ENCODE measurements at regions not wholly inside any gene's neighbourhood (a gene's known extent, or its start where the extent isn't known, plus 50 kb on each side); places are given as distances from the start of the nearest gene placed in this dataset.
"Not testable (repeated sequence)": the region's sequence is repeated elsewhere in the genome, so short reads cannot be mapped to it uniquely, and the experiment has no call there.

DNA sequence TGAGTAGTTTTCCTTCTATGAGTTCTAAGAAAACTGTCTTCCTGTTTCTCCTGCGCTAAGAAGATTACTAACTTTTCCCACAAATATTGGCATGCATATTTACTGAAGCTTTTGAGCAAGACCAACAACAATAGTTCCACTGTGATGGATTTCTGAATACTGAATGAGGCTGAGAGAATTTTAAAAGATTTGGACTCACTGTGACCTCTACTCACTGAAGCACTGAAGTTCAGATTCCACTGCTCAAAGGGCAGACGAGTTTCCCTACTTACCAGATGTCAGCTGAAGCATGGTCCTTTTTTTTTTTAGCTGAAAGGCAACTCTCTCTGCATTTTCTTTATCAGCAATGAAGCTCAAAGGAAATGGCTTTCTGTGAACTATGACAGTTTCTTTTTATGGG lies 718.5 kb downstream of the RFPL4B start:
- no peak for DNase-seq

DNA sequence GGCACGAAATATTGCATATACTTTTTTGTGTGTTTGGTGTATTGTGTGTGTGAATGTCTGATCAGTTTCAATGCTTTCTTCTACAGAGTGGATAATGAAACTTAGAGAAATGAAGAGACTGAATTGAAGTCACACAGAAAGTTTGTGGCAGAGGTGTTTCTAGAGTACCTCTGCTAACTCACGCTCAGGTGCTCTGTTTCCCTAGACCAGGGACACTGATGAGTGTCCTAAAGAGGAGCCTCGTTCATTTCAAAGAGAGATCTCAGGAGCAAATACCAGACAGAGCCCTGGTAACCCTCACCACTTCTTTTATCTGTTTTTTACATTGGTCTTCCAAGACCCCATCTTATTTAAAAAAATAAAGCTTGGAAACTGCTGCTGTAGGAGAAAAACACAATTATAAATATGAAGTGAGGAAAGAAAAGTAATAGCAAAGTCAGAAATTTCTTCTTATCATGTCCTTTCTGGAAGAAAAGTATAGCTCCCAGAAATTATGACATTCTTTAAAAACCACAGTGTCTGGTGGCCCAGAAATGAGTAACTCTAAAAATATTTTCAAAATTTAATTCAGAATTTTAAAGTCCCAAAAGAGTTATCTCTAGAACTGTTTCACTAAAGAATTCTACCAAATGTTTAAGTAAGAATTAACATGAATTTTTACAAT lies 720.6 kb downstream of the RFPL4B start:
- no peak for DNase-seq

DNA sequence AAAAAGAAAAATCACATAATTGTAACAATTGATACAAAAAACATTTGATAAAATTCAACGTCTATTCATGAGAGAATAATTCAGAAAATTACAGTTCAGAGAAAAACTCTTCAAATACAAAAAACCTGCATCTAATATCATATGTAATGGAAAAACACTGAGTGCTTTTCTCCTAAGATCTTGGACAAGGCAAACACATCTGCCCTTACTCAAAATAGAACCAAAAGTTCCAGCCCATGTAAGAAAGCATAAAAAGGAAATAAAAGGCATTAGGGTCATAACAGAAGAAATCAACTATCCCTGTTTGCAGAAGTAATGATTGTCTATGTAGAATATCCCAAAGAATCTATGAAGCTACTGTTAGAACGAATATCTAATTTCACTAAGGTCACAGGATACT lies 721.4 kb downstream of the RFPL4B start:
- DNase-seq: no peak

DNA sequence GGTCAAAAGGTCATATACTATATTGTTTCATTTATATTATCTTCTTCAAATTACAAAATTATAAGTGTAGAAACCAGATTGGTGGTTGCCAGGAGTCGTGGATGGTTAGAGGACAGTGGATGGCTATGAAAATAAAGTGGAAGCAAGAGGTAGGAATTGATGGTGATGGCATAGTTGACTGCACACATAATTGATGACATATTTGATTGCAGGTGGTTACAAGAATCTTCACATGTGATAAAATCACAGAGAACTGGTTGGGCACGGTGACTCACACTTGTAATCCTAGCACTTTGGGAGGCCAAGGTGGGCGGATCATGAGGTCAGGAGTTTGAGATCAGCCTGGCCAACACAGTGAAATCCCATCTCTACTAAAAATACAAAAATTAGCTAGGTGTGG lies 723.6 kb downstream of the RFPL4B start:
- DNase-seq: not testable (repeated sequence)

DNA sequence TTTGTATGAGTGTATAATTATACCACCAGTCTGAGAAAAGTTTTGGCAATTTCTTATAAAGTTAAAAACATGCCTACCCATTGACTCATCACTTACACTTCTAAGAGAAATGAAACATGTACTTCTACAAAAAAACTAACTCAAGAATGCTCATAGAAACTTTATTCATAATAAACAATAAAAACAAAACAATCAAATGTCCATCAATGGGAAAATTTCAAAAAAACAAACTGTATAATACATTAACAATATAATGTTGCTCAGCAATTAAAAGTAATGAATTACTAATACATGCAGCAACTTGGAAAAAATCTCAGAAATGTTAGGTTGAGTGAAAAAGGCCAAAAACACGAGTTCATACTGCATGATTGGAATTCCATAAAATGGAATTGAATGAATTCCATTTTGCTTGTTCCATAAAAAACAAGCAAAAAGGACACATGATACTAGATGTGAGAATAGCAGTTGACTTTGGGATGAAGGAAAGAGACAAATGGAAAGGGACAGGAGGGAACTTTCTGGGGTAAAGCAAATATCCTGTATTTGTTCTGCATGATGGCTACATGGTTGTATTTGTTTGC lies 726.6 kb downstream of the RFPL4B start:
- no peak for DNase-seq

DNA sequence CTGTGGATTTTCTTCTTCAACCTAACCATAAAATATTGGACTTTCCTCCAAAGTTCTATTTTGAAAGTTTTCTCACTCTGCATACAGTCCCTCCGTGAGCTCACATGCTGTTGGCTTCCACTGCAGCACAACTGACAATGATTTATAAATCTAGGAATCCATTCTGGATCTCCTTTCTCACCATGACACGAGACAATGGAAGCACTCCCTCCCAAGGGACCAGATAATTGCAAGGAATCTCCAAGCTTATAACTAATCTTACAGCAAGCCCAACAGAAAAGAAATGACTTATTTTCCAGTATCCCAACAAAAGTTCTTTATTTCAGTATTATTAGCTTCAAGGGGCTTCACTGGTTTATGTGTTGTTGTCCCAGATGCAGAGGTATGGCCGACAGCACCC lies 729.0 kb downstream of the RFPL4B start:
- DNase-seq: no peak

DNA sequence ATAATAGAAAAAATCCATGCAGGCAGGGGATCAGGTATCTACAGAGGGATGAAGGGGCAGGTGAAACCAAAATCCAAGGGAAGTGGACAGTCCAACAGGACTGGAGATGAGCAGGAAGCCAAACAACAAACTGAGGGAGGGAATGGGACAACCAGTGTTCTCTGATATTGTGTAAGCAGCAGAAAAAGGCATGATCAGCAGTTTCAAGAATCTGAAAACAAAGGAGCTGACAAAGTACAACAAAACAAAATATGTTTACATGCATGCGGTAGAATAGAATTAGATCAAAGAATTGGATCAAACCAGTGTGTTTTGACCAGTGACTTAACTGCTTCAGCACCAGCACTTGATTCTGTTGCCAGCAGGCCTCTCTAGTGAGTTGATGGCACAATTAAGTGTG lies 729.7 kb downstream of the RFPL4B start:
- DNase-seq: no peak

DNA sequence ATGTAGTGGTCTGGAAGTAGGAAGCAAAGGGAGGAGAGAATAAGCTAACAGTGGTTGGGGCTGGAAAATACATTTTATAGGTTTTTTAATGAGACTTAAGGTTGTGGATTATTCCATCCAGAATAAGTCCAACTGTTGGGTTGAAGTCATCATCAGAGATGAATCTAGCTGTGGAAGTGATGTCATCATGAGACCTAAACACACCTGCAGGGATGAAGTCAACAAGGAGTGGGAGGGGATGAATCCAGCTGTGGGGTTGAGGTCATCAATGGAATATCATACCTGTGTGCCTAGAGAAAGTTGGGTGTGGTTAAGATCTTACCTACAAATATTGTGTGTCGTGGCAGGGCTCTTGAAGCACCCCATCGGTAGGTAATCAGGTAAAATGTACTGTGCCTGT lies 730.7 kb downstream of the RFPL4B start:
- DNase-seq: no peak

DNA sequence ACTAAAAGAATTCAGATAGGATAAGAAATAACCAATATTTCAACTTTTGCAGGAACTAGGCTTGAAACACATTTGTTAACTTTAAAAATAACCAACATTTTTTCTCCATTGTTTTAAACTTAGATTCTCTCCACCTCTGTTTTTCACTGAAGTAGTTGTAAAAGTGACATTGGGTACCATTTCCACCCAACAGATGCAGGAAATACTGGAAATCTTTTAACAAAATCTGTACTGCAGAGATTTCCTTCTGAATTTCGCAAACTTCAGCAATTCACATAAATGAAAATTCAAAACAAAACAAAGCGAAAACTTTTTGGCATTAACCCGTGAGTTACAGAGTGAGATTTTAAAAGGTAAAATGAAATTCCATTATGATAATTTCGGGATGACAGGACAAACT lies 731.7 kb downstream of the RFPL4B start:
- no peak for DNase-seq

DNA sequence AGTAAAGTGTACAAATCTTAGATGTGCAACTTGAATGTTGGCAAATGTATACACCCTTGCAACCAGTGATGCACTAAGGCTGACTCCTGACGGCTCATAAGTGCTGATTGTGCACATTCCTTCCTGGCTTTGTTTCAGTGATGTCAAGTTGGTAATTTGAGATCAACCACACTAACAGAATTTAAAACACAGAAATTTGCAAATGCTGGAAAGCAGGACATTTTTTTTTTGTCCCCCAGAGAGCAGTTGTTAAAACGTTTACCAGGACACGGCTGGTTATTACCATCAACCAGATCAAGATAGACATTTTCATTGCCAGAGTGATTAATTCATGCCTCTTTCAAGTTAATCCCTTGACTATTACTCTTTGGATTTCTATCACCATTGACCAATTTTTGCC lies 735.6 kb downstream of the RFPL4B start:
- no peak for DNase-seq

DNA sequence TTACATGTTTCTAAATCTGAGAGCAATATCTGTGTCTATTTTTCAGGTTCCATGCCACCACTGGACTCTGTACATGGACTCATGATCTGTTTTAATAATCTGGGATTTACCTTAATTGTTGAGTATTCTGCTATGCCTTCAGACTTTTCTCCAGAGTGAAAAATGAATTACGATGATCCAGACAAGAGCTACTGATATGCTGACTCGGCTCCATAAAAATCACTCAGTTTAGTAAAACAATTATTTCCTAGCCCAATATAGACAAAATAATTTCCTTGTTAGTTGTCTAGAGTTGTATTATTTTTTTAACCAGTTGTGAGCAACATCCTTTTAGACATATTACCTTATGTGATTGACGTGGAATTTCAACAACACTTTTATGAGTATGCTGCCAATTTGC lies 736.8 kb downstream of the RFPL4B start:
- no peak for DNase-seq

DNA sequence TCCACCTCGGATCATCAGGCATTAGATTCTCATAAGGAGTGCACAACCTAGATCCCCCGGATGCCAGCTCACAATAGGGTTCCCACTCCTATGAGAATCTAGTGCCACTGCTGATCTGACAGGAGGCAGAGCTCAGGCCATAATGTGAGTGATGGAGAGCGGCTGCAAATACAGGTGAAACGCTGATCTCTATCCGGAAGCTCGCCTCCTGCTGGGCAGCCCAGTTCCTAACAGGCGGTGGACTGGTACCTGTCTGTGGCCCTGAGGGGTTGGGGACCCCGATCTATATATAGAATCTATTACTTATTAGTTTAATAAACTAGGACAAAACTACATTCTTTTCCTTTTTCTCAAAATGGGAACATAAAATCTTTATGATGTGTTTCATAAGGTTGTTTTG lies 741.9 kb downstream of the RFPL4B start:
- DNase-seq: no peak

DNA sequence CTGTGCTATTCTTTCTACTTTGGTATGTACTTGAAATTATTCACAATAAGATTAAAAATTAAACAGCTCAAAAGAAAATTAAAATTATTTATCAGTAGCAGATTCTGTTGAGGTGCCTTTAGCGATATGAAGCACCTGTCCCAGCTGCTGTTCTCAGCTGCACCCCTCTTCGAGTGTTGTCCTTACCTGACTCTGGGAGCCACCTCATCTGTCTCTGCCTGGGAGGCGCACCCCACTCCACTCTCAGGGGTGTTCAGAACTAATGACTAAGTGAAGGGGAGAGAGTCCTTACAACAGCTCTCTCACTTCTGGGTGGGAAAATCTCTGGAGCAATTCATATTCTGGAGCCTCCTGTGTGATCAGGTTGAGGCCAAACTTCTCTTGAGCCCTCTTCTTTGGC lies 745.7 kb downstream of the RFPL4B start:
- no peak for DNase-seq

DNA sequence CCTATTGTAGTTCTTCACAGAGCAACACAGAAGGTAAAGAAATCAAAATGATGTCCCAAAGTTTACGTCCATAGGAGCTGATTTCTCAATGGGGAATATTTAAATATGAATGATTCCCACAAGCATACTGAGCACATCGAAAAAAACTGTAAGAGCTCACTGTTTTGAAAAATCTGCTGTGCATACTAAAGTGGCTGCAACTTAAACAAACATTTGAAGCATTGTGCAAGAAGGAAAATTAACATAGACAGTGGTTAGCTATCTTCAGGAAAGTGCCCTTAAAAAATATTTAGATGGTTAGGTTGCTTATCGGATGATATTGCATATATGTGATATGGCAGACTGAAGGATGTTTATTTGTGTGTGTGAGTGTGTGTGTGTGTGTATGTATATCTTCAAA lies 747.6 kb downstream of the RFPL4B start:
- DNase-seq: no peak

DNA sequence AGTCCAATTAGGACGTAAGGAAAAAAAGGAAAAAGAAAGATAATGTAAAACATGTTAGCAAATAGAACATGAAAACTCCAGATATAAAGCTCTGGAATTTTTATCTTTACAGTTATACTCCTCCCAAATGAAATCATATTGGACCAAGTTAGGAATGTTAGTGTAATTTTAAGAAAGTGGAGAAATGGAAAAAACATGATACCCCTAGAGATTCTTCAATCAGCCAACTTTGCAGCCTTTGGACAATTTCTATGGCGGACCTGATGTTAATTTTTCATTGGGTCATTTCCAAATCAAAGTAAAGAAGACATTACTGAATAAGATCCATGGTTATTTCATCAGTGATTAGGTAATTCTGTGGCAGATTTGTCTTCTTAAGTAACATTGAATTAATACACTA lies 748.7 kb downstream of the RFPL4B start:
- no peak for DNase-seq

DNA sequence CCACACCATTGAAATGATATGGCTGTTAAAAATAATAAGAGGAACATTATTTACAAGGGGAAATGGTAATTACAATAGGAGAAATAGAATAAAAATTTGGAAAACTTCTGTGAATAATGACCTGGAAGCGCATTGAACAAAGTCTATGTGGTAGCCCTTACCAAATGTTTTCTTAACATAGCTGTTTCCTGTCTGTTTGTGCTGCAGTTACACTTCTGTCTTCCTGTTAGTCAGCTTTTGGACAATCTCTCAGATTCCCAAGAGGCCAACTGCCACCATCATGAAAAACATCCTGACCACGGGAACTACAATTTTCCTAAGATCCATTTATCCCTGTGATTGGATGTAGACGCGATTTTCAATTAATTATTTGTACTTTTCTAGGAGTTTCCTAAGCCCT lies 754.4 kb upstream of the MARCKS start:
- DNase-seq: no peak

DNA sequence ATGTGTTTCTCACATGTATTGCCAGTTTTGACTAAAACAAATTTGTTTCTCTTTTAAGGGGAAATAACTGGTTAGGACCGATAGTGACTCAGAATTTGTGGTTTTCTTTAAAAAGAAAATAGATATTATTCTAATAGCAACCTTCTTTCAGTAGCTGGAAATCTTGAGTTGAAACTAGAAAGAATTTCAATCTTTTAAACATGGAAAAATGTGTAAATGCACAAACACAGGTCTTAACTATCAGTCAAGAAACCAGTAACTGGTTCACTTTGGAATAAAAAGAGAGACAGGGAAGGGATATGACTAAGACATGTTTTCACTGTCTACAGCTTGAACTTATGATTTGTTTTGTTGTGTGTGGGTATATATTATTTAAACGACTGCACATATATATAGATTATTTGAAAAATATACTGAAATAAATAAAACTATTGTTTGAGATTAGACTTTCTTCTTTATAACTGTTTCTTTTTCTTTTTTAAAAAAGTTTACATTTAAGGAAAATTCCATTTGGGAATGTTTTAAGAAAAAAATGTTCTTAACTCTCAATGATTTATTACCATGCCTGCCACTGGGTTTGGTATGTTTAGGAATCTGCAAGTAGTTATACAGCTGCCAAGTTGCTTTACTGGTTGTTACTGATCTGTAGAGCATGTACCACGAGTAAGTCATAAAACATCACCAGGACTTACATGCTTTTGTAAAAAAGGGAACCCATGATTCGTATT lies 753.3 kb upstream of the MARCKS start:
- no peak for DNase-seq

DNA sequence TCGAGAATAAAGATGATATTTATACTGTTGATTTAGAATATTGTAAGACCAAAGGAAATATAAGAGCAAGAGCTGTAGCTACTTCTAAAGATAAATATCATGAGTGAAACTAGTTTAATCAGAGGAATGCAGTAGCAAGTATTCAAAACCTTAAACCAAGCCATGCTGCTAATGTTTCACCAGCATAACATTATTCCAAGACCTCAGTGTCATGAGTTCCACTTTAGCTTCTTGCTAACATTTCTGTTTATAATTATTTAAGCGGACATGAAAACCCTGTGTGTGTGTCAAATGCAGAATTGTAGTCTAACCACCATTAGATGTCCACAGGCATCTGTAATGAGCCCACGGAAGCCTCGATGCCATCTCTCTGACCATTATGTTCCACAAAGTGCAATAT lies 752.6 kb upstream of the MARCKS start:
- DNase-seq: no peak

DNA sequence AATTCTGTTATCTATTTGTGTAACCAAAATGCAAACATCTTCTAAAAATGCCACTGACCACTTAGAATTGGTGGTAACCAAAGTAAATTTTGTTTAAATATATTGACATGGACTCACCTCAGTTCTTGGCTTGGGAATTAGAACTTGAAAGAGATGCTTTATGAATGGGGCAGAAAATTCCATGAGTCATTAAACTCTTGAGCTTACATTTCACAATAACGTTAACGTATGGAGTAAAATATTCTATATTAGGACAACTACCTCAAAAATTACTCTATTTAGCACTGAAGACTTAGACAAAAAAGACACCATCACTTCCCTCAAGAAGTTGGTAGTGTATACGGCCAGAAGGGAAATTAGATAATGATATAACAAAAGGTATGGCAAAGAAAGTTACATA lies 752.2 kb upstream of the MARCKS start:
- DNase-seq: no peak

DNA sequence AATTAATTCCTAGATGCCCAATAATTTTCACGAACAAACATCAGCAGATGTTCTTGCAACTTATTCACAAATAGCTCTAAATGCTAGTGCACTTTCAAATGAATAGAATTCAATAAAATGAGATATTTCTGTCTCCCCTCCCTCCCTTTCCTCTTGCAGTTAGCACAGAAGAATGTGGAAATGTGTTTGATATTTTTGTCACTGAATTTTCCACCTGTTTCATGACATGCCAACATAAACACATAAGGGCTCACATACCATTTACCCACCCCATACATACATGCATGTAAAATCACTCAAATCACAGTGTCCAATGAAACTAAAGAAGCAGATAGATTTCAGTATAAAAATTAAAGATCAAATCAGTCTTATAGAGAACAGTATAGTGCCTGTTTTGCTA lies 746.9 kb upstream of the MARCKS start:
- DNase-seq: no peak

DNA sequence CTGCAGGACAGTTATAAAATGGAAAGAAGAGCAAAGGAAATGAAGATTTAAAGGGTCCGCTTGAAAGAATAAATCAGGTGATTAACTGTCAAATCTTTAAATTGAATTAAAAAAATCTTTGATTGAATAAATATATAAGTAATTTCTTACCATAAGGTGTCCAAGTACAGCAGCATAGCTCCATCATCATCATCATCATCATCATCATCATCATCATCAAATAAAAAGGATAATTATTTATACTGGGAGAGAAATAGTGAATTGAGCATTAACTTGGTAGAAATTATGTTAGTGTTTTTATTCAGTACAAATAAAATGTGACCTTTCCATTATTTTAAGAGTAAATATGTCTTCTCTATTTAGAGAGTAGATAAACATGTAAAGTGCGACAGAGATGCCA lies 745.6 kb upstream of the MARCKS start:
- DNase-seq: no peak

DNA sequence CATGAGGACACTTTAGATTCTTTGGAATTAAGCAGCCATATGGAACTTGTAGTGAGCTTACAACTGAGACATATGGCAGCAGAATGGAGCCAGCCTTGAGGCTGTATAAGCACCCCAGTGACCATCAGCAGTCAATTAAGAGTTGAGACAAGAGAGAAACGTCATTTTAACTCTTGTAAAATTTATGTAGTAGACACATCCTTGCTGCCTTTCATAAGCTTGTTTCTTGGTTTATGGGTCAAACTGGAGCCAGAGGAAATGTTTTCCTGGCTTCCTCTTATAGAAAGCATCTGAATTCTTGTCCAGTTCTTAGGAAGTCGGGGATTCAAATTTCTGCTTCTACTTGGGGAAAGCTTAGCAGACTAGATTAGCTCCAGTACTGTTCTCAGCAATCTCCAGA lies 745.1 kb upstream of the MARCKS start:
- no peak for DNase-seq

DNA sequence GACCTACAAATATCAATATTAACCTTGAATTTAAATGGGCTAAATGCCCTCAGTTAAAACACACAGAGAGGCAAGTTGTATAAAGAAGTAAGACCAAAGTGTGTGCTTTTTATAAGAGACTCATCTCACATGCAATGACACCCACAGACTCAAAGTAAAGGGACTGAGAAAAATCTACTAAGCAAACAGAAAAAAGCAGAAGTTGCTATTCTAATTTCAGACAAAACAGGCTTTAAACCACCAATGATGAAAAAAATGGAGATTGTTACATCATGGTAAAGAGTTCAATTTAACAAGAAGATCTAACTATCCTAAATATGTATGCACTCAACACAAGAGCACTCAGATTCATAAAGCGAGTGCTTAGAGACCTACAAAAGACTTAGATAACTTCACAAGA lies 741.9 kb upstream of the MARCKS start:
- no peak for DNase-seq

DNA sequence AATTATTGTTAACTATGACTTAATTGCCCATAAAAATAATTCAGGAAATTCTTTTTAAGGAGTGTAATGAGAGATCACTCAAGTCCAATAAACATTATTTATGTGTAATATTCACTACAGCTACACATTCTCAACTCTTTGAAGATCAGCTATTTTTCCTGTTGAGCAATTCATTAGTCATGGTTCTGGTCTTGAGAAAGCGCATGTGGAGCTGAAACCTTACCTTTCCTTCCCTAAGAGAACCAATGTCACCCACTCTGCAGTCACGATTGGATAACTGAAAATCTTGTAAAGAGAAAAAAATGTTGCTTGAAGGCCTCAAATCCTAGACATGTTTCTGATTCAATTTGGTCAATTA lies 736.9 kb upstream of the MARCKS start:
- DNase-seq: no peak

All from CD4-positive, alpha-beta T cell treated with Interleukin-10 for 1 hour (primary cell).